HG02798 (cell line): ENCODE measurements at regions not wholly inside any gene's neighbourhood (a gene's known extent, or its start where the extent isn't known, plus 50 kb on each side); places are given as distances from the start of the nearest gene placed in this dataset.

Experiments used
- ATAC-seq: cut with Tn5 transposase; IDR thresholded peaks from one replicate; pipeline ENCODE4 v1.9.1; 2021; ENCODE audit warnings: mild to moderate bottlenecking; ENCODE audit not compliant: unreplicated experiment, poor library complexity

DNA sequence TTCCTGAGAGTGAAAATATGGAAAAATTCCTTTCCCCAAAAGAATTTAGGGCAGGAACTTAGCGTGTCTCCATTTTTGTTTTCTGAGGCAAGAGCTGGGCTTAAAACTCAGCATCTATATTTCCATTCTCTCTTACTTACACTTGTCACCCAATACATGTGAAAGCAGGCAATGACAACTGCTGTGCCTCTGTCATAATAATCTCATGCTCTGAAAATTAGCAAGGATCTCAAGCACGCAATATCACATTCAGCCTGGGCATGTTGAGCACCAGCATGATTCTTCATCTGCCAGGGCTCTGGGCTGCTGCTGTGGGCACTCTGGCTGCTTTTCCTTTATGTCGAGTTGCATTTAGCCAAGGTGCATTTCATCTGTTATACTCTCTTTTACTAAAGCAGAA, 255.5 kb downstream of the SNX10 start:
- ATAC-seq, result no peak

GRCh38 chr7:26549281-26549944, 257.8 kb downstream of the SNX10 start:
- ATAC-seq, result no peak

GRCh38 chr7:26550492-26550891, 258.8 kb downstream of the SNX10 start:
- ATAC-seq, result no peak

- ATAC-seq, result no peak
These were observed 260.1 kb downstream of the SNX10 start for GRCh38 chr7:26551740-26552139.

DNA sequence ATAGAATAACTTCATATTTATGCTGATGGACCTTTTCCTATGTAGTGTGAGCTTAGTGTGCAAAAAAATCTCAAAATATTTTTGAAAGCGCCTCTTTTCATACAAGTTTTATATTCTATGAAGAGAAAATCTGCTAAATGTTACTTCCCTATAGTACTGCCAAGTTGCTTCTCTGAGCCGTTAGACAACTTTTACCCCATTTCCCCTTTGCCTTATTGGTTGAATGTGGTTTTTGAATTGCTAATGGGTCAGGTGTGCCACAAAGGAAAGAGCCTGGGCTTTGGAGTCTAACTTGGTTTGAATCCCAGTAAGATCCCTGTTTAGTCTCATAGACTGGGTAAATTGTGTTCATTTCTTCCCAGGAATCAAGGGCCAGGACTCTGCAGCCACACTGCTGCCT, 261.5 kb downstream of the SNX10 start:
- ATAC-seq, result no peak

DNA sequence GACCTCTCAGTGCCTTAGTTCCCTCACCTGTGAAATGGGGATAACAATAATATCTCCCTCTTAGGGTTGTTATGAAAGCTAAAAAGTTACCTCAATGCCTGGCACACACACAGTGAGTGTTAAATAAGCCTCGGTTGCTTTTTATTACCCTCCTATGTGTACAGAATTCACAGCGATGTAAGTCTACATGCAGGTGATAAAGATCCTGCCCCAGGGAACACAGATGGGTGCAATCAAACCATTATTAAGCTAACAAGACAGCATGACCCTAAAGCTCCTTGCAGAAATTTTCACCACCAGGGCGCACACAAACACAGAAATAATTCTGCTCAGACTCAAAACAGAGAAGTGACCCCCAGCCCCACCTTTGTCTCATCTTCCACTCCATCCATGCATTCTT, 261.9 kb downstream of the SNX10 start:
- no peak for ATAC-seq

GRCh38 chr7:26554952-26555351, 263.3 kb downstream of the SNX10 start:
- no peak for ATAC-seq

- ATAC-seq, result no peak
These were observed 264.6 kb downstream of the SNX10 start for GRCh38 chr7:26556061-26556881.

DNA sequence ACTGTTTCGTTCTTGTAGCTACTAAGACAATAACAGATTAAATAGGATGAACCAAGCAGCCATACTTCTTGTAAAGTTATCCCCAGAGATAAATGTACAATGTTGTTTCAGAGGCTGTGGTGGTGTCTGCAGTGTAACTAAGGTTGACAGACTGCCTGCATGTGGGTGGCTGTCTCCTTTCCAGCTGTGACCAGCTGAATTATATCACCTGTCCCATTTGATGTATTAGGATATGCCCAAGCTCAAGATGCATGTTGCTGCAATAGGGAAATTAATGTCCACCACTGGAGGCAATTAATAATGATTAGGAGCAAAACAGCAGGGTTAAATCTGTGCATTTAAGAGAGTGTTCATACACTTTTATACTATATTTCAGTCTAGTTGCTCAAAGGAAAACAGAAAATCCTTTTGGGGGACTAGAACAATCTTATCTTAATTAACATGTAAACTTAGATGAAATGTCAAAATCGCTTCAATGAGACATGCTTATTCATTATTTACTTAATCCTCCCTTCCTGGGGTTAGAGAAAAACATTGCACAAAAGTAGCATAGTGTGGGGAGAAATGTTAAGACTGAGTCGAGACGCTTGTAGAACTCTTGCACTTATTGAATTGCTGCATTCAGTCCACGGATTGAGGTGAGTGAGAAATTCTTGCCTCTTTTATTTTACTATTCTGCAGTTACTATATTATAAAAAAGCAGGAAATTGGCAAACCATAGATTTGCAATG, 269.0 kb downstream of the SNX10 start:
- no peak for ATAC-seq

DNA sequence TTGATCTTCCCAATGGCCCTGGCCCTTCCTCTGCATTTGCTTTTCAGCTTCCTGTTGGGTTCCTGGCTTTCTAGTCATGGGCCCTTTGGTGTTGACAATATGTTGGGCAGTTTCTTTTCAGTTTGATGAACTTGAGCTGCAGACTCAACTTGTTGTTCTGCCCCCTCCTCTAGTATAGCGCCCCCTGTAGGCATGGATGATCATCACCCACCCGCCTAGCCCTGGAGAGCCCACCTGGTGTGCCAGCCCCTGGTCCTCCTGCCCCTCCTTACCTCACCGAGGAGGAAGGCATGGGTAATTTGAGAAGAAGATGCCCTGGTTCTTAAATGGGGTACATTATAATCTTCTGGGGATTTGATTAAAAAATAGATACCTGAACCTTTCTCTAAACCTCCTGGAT, 271.2 kb downstream of the SNX10 start:
- ATAC-seq, result no peak

GRCh38 chr7:26563406-26563805, 271.7 kb downstream of the SNX10 start:
- no peak for ATAC-seq

DNA sequence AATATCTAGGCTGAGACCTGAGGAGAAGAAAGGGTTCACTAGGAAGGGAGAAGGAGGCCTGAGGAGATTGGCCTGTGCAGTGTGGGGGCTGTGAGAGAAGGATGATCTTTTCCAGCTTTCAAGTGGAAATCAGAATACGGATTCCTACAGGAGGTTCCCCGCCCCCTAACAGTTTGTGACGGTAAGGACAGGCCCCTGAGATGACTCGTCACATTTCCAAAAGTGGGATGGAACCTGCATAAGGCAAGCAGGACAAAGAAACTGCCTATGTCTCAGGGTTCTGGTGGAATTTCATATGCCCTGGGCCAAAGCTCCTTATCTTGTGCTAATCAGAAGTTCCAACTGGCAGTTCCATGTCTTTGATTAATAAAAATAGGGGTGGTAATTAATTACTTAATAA, 275.6 kb downstream of the SNX10 start:
- ATAC-seq, result no peak

DNA sequence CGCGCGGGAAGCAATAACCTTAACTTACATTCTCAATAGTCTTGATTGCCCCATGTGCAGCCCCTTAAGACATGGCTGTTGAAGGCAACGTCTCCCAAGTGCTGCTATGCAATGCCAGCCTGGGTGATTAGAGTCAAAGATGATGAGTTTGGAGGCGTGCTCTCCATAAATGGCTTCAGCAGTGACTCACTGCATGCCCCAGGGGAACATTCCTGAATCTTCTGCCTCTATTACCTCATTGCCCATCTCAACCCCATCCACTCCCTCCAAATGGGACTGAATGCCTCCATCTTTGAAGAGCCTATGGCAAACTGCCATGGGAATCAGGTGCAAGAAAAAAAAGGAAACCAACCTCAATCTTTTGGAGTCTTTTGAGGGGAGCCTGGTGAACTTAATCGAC, 282.8 kb downstream of the SNX10 start:
- ATAC-seq, result no peak

DNA sequence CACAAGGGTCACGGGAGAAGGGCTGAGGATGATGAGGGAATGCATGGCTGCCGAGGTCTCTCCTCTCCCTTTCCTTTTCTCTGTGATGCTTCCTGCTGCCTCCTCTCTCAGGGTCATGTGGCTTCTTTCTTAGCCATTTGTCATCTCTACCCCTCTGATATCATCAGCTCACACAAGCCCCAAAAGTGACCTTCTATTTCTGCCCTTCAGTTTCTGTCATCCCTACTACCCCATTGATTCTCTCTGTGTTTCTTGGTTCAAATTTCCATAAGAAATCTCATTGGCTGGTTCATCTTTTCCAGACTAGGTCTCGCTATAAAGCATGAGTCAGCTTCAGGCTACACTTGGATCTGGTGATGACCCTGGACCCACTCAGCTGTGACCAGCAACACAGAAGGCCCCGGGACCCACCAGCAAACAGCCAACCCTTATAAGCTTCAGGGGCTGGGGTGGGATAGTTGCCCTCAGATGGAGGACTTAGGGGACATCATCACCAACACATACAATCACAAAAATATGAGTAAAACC, 284.3 kb downstream of the SKAP2 start:
- no peak for ATAC-seq

DNA sequence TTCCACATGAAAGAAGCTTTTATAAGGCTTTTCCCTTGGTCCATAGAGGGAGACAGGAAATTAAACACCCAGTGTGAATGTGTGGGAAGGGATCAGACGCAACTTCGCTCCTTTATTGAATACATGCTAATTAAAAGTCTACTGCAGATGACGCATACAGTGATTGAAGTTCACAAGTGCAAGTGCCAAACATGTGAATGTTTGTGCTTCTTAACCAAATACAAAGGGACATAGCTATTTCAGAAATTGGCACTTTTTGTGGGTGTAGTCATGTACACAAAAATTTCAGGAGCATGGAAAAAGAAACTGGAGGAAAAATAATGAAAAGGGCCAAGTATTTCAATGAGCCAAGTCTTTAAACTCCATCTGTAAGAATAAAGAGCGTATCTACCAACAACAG, 283.7 kb downstream of the SKAP2 start:
- ATAC-seq, result no peak

DNA sequence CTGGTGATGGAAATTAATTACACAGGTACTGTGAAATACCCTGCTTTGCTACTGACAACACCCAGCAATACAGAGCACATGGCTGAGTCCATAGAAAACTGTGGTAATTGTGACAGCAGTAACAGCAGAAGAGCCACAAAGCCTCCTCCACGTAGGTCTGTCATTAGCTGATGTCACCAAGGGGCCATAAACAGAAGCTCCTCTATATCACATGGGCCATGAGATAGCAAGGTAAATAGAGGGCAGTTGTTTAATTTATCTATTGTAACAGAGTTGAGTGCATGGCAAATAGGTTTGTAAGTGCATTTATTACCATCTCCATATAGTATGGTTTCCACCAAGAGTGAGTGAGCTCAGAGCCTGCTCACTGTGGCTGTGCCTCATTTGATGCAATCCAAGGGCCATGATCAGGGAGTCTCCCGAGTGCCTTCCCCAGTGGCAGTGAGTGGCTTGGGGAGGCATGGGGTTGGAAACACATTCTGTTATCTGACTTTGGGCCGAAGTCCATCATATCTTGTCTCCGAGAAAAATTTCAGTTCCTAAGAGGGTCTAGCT, 281.2 kb downstream of the SKAP2 start:
- ATAC-seq, result no peak

DNA sequence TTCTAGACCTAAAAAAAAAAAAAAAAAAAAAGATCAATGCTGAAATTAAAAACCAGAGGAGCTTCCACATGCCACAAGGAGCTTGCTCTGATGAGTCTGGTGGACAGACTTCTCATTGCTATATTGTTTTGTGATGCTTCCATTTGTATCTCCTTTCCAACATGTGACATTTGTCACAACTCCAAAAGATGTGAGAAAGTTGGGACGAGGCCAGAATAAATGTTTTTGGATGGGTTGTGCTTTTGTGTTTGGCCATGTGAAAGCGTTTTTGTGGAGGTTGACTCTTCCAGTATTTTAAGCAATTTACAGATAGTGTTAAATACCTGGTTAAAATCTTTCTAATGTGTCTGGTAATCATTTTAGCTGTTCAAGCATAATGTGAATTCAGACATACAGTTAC, 280.1 kb downstream of the SKAP2 start:
- ATAC-seq, result no peak

DNA sequence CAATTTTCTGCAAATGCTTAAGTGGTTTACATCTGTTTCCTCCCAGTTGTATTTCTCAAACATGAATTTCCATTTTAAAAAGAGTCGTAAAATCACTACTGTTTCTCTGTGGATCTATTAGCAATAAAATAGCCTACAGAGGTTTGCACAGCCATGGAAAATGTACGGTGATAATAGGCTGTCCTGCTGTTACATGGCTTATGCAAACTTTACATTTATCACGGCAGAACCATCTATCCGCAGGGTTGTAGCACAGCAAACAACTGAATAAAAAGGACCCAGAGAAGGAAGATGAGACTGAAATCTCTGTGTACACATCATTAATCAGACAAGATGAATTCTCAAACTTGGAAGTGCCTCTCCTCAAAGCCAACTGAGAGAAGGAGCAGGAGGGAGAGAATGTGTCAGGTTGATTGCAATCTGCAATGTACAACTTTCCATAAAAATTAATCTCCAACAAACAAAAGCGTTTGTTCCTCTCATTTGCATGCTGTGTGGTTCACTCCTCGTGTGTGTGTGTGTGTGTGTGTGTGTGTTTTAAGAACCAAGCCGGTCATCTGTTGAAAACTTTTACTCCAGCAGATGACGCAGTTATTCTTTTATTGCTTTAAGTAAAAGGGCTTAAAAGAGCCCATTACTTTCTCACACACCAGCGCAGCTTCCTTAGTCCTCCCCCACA, 279.3 kb downstream of the SKAP2 start:
- no peak for ATAC-seq

GRCh38 chr7:26587536-26587935, 276.9 kb downstream of the SKAP2 start:
- no peak for ATAC-seq

- ATAC-seq, result no peak
These were observed 275.9 kb downstream of the SKAP2 start for GRCh38 chr7:26588511-26588910.
